Activated naive CD8-positive, alpha-beta T cell treated with anti-CD3 and anti-CD28 coated beads, Interleukin-2, amount 50 U/mL, for 24 hours (primary cell): ENCODE measurements at regions not wholly inside any gene's neighbourhood (a gene's known extent, or its start where the extent isn't known, plus 50 kb on each side); places are given as distances from the start of the nearest gene placed in this dataset.

Experiments
- ATAC-seq: fragments of 150-1000 bp; cut with Tn5 transposase; one replicate; pipeline ENCODE4 v1.10.0; 2021
- DNase-seq: peaks from one replicate; pipeline ENCODE4 v3.0.0; 2021
- H3K27ac Mint-ChIP-seq: one replicate; pipeline ENCODE4 v1.8.0; 2021; ENCODE audit warnings: mild to moderate bottlenecking, mixed read lengths
- H3K27me3 Mint-ChIP-seq: one replicate; pipeline ENCODE4 v1.8.0; 2021; ENCODE audit warnings: mixed read lengths
- H3K36me3 Mint-ChIP-seq: one replicate; pipeline ENCODE4 v1.8.0; 2021; ENCODE audit warnings: low read depth, mixed read lengths
- H3K4me1 Mint-ChIP-seq: one replicate; pipeline ENCODE4 v1.8.0; 2021; ENCODE audit warnings: mixed read lengths
- H3K4me3 Mint-ChIP-seq: one replicate; pipeline ENCODE4 v1.8.0; 2021; ENCODE audit warnings: mild to moderate bottlenecking, moderate library complexity, mixed read lengths
- H3K9me3 Mint-ChIP-seq: one replicate; pipeline ENCODE4 v1.8.0; 2021; ENCODE audit warnings: mixed read lengths

GRCh38 chr10:132467464-132468149 is 70.0 kb upstream of the INPP5A start:
- Mint-ChIP-seq H3K27me3 (peaks cover 5% of the 10 kb centered on the region), H3K36me3 (peaks cover 2% of the 10 kb centered on the region), H3K4me3 (no peak overlapping the region), H3K27ac (no peak overlapping the region), H3K4me1 (peaks cover 20% of the 10 kb centered on the region), H3K9me3 (no peaks in the 10 kb centered on the region)
- ATAC-seq (no peak), DNase-seq (no peak)

- H3K36me3 Mint-ChIP-seq = peaks cover 2% of the 10 kb centered on the region
- DNase-seq (no peak), ATAC-seq (no peak)
- no peak overlapping the region for H3K4me3 Mint-ChIP-seq
- H3K9me3 Mint-ChIP-seq = no peaks in the 10 kb centered on the region
- peaks cover 7% of the 10 kb centered on the region for H3K27me3 Mint-ChIP-seq
- H3K27ac Mint-ChIP-seq = no peak overlapping the region
- H3K4me1 Mint-ChIP-seq = peaks cover 20% of the 10 kb centered on the region
These were observed 69.4 kb upstream of the INPP5A start for GRCh38 chr10:132468216-132468615.

GRCh38 chr10:132468651-132469050 is 68.9 kb upstream of the INPP5A start:
- Mint-ChIP-seq H3K4me3 (no peak overlapping the region), H3K27ac (no peak overlapping the region), H3K9me3 (no peaks in the 10 kb centered on the region), H3K4me1 (peaks cover 20% of the 10 kb centered on the region), H3K27me3 (peaks cover 11% of the 10 kb centered on the region), H3K36me3 (peaks cover 2% of the 10 kb centered on the region)
- ATAC-seq = no peak
- no peak for DNase-seq

- no peak for DNase-seq
- no peaks in the 10 kb centered on the region for H3K9me3 Mint-ChIP-seq
- H3K27me3 Mint-ChIP-seq = peaks cover 12% of the 10 kb centered on the region
- no peak overlapping the region for H3K4me3 Mint-ChIP-seq
- H3K36me3 Mint-ChIP-seq = peaks cover 2% of the 10 kb centered on the region
- peak overlapping the region; percentile 23 for H3K27ac Mint-ChIP-seq
- ATAC-seq = no peak
- peaks cover 20% of the 10 kb centered on the region for H3K4me1 Mint-ChIP-seq
These were observed 68.2 kb upstream of the INPP5A start for GRCh38 chr10:132469197-132469884.

- Mint-ChIP-seq H3K27me3 (peaks cover 14% of the 10 kb centered on the region), H3K36me3 (peaks cover 2% of the 10 kb centered on the region), H3K4me1 (peaks cover 20% of the 10 kb centered on the region), H3K27ac (peak overlapping the region; percentile 79), H3K4me3 (peak overlapping the region; percentile 16), H3K9me3 (no peaks in the 10 kb centered on the region)
- peak; percentile 75 for ATAC-seq
- peak; percentile 55 for DNase-seq
These were observed 67.0 kb upstream of the INPP5A start for GRCh38 chr10:132470410-132471124.

GRCh38 chr10:132471125-132471451 is 66.5 kb upstream of the INPP5A start:
- peaks cover 20% of the 10 kb centered on the region for H3K4me1 Mint-ChIP-seq
- DNase-seq (no peak), ATAC-seq (no peak)
- no peaks in the 10 kb centered on the region for H3K9me3 Mint-ChIP-seq
- H3K27ac Mint-ChIP-seq = peak overlapping the region; percentile 79
- H3K27me3 Mint-ChIP-seq = peaks cover 19% of the 10 kb centered on the region
- H3K36me3 Mint-ChIP-seq = peaks cover 2% of the 10 kb centered on the region
- H3K4me3 Mint-ChIP-seq = peak overlapping the region; percentile 16

- H3K4me1 Mint-ChIP-seq = peaks cover 20% of the 10 kb centered on the region
- ATAC-seq (no peak), DNase-seq (no peak)
- peaks cover 20% of the 10 kb centered on the region for H3K27me3 Mint-ChIP-seq
- peaks cover 2% of the 10 kb centered on the region for H3K36me3 Mint-ChIP-seq
- no peaks in the 10 kb centered on the region for H3K9me3 Mint-ChIP-seq
- H3K27ac Mint-ChIP-seq = no peak overlapping the region
- H3K4me3 Mint-ChIP-seq = no peak overlapping the region
These were observed 66.1 kb upstream of the INPP5A start for GRCh38 chr10:132471484-132471883.

GRCh38 chr10:132475086-132475485 is 62.5 kb upstream of the INPP5A start:
- no peak for ATAC-seq

GRCh38 chr10:132476146-132477065 is 61.2 kb upstream of the INPP5A start:
- Mint-ChIP-seq H3K4me3 (no peak overlapping the region), H3K27me3 (peaks cover 22% of the 10 kb centered on the region), H3K9me3 (no peaks in the 10 kb centered on the region), H3K36me3 (no peaks in the 10 kb centered on the region), H3K4me1 (no peaks in the 10 kb centered on the region), H3K27ac (no peak overlapping the region)
- DNase-seq (no peak), ATAC-seq (no peak)

More at GRCh38 chr10:132475086-132475485, 62.5 kb upstream of the INPP5A start:
- Mint-ChIP-seq H3K27ac (no peak overlapping the region), H3K4me1 (peaks cover 12% of the 10 kb centered on the region), H3K9me3 (no peaks in the 10 kb centered on the region), H3K36me3 (peaks cover 2% of the 10 kb centered on the region), H3K4me3 (no peak overlapping the region), H3K27me3 (peaks cover 20% of the 10 kb centered on the region)
- DNase-seq = no peak

- no peak overlapping the region for H3K4me3 Mint-ChIP-seq
- no peaks in the 10 kb centered on the region for H3K4me1 Mint-ChIP-seq
- ATAC-seq (no peak), DNase-seq (no peak)
- H3K27ac Mint-ChIP-seq = no peak overlapping the region
- H3K9me3 Mint-ChIP-seq = no peaks in the 10 kb centered on the region
- H3K27me3 Mint-ChIP-seq = peaks cover 23% of the 10 kb centered on the region
- no peaks in the 10 kb centered on the region for H3K36me3 Mint-ChIP-seq
These were observed 60.6 kb upstream of the INPP5A start for GRCh38 chr10:132477066-132477397.

GRCh38 chr10:132477398-132478340 is 59.9 kb upstream of the INPP5A start:
- Mint-ChIP-seq H3K9me3 (no peaks in the 10 kb centered on the region), H3K27ac (no peak overlapping the region), H3K36me3 (no peaks in the 10 kb centered on the region), H3K4me1 (no peaks in the 10 kb centered on the region), H3K27me3 (peaks cover 23% of the 10 kb centered on the region), H3K4me3 (no peak overlapping the region)
- DNase-seq = no peak
- no peak for ATAC-seq

GRCh38 chr10:132478341-132479023 is 59.1 kb upstream of the INPP5A start:
- H3K36me3 Mint-ChIP-seq = no peaks in the 10 kb centered on the region
- H3K27me3 Mint-ChIP-seq = peaks cover 18% of the 10 kb centered on the region
- no peak for ATAC-seq
- no peak overlapping the region for H3K4me3 Mint-ChIP-seq
- DNase-seq = no peak
- no peaks in the 10 kb centered on the region for H3K9me3 Mint-ChIP-seq
- no peak overlapping the region for H3K27ac Mint-ChIP-seq
- no peaks in the 10 kb centered on the region for H3K4me1 Mint-ChIP-seq

GRCh38 chr10:132479024-132479602 is 58.5 kb upstream of the INPP5A start:
- DNase-seq (no peak), ATAC-seq (no peak)
- H3K4me3 Mint-ChIP-seq = no peak overlapping the region

More at GRCh38 chr10:132479024-132479602, 58.5 kb upstream of the INPP5A start:
- Mint-ChIP-seq H3K4me1 (no peaks in the 10 kb centered on the region), H3K36me3 (no peaks in the 10 kb centered on the region), H3K27ac (no peak overlapping the region), H3K9me3 (no peaks in the 10 kb centered on the region), H3K27me3 (peaks cover 16% of the 10 kb centered on the region)
